ENCODE measurements at regions not wholly inside any gene's neighbourhood (a gene's known extent, or its start where the extent isn't known, plus 50 kb on each side); places are given as distances from the start of the nearest gene placed in this dataset.

- no peak for ATAC-seq (ENCODE audit: insufficient read depth, low FRiP score)
- WGBS, 2 donors = 90 to 95% methylated on average over 6 of the region's 6 CpGs
- no peaks in the 10 kb centered on the region for H3K27me3 ChIP-seq (ENCODE audit: control insufficient read depth in 3 of 3, insufficient read depth in 3 of 3, low read length in 2 of 3)
Observed at GRCh38 chr13:107035186-107035585, 467.2 kb upstream of the ARGLU1 start.

GRCh38 chr13:107034236-107034872 is 466.4 kb upstream of the ARGLU1 start:
- Histone ChIP-seq H3K9ac (ENCODE audit: insufficient read depth in 1 of 2, low read length in 2 of 2) (no peak overlapping the region), H3K36me3 (ENCODE audit: control insufficient read depth in 4 of 4, insufficient read depth in 4 of 4, low read length in 4 of 4) (no peaks in the 10 kb centered on the region), H3K9me3 (ENCODE audit: control insufficient read depth in 4 of 4, insufficient read depth in 3 of 4, low read length in 3 of 4) (no peaks in the 10 kb centered on the region), H3K4me1 (ENCODE audit: control insufficient read depth in 5 of 5, insufficient read depth in 5 of 5, low read length in 5 of 5) (peaks cover 0 to 22% (median 0%) of the 10 kb centered on the region in 5 donors), H3K4me3 (no peak overlapping the region), H3K27me3 (ENCODE audit: control insufficient read depth in 3 of 3, insufficient read depth in 3 of 3, low read length in 2 of 3) (no peaks in the 10 kb centered on the region), H3K27ac (ENCODE audit: low read depth in 1 of 2, low read length in 1 of 2) (no peak overlapping the region)
- ATAC-seq (ENCODE audit: insufficient read depth, low FRiP score) (no peak), DNase-seq (peak; percentile 44 to 93 (median 90))
- 92 to 94% methylated on average over 17 of the region's 17 CpGs for WGBS, 2 donors
- no peak for TF ChIP-seq CTCF (IDR thresholded peaks at IDR 0.05; ENCODE audit: control extremely low read depth, extremely low read depth)

More at GRCh38 chr13:107035186-107035585, 467.2 kb upstream of the ARGLU1 start:
- no peak for DNase-seq
- H3K4me3 ChIP-seq = no peak overlapping the region
- no peak overlapping the region for H3K27ac ChIP-seq (ENCODE audit: low read depth in 1 of 2, low read length in 1 of 2)
- no peak for TF ChIP-seq CTCF (IDR thresholded peaks at IDR 0.05; ENCODE audit: control extremely low read depth, extremely low read depth)
- H3K4me1 ChIP-seq (ENCODE audit: control insufficient read depth in 5 of 5, insufficient read depth in 5 of 5, low read length in 5 of 5) = peaks cover 0 to 22% (median 0%) of the 10 kb centered on the region in 5 donors
- H3K9ac ChIP-seq (ENCODE audit: insufficient read depth in 1 of 2, low read length in 2 of 2) = no peak overlapping the region
- no peaks in the 10 kb centered on the region for H3K9me3 ChIP-seq (ENCODE audit: control insufficient read depth in 4 of 4, insufficient read depth in 3 of 4, low read length in 3 of 4)
- no peaks in the 10 kb centered on the region for H3K36me3 ChIP-seq (ENCODE audit: control insufficient read depth in 4 of 4, insufficient read depth in 4 of 4, low read length in 4 of 4)

GRCh38 chr13:107031716-107032115 is 463.8 kb upstream of the ARGLU1 start:
- Histone ChIP-seq H3K36me3 (ENCODE audit: control insufficient read depth in 4 of 4, insufficient read depth in 4 of 4, low read length in 4 of 4) (no peaks in the 10 kb centered on the region), H3K4me3 (no peak overlapping the region), H3K9ac (ENCODE audit: insufficient read depth in 1 of 2, low read length in 2 of 2) (no peak overlapping the region), H3K27ac (ENCODE audit: low read depth in 1 of 2, low read length in 1 of 2) (no peak overlapping the region), H3K9me3 (ENCODE audit: control insufficient read depth in 4 of 4, insufficient read depth in 3 of 4, low read length in 3 of 4) (no peaks in the 10 kb centered on the region), H3K4me1 (ENCODE audit: control insufficient read depth in 5 of 5, insufficient read depth in 5 of 5, low read length in 5 of 5) (peaks cover 0 to 22% (median 0%) of the 10 kb centered on the region in 5 donors), H3K27me3 (ENCODE audit: control insufficient read depth in 3 of 3, insufficient read depth in 3 of 3, low read length in 2 of 3) (no peaks in the 10 kb centered on the region)
- 51 to 55% methylated on average over 2 of the region's 2 CpGs for WGBS, 2 donors
- ATAC-seq (ENCODE audit: insufficient read depth, low FRiP score) (no peak), DNase-seq (peak in 2 of 3 donors; percentile 42 to 53)
- TF ChIP-seq CTCF (IDR thresholded peaks at IDR 0.05; ENCODE audit: control extremely low read depth, extremely low read depth) = no peak

- ATAC-seq (ENCODE audit: insufficient read depth, low FRiP score) = no peak
- no peak overlapping the region for H3K27ac ChIP-seq (ENCODE audit: low read depth in 1 of 2, low read length in 1 of 2)
- no peaks in the 10 kb centered on the region for H3K9me3 ChIP-seq (ENCODE audit: control insufficient read depth in 4 of 4, insufficient read depth in 3 of 4, low read length in 3 of 4)
- H3K27me3 ChIP-seq (ENCODE audit: control insufficient read depth in 3 of 3, insufficient read depth in 3 of 3, low read length in 2 of 3) = no peaks in the 10 kb centered on the region
- H3K9ac ChIP-seq (ENCODE audit: insufficient read depth in 1 of 2, low read length in 2 of 2) = no peak overlapping the region
- H3K4me3 ChIP-seq = no peak overlapping the region
- H3K4me1 ChIP-seq (ENCODE audit: control insufficient read depth in 5 of 5, insufficient read depth in 5 of 5, low read length in 5 of 5) = peaks cover 0 to 18% (median 7%) of the 10 kb centered on the region in 5 donors
- H3K36me3 ChIP-seq (ENCODE audit: control insufficient read depth in 4 of 4, insufficient read depth in 4 of 4, low read length in 4 of 4) = no peaks in the 10 kb centered on the region
- DNase-seq = peak in 1 of 3 donors; percentile 41
- 67 to 75% methylated on average over 8 of the region's 8 CpGs for WGBS, 2 donors
- TF ChIP-seq CTCF (IDR thresholded peaks at IDR 0.05; ENCODE audit: control extremely low read depth, extremely low read depth) = no peak
Observed at GRCh38 chr13:107028751-107029150, 460.8 kb upstream of the ARGLU1 start.

Measured in lung (tissue), 11 donors.